SKM-1 treated with dmso at 0.1 percent for 144 hours (cell line): ENCODE measurements at regions not wholly inside any gene's neighbourhood (a gene's known extent, or its start where the extent isn't known, plus 50 kb on each side); places are given as distances from the start of the nearest gene placed in this dataset.

ENCODE experiments used
- DNase-seq: peaks from one replicate; lab custom pipeline; 2025; ENCODE audit not compliant: unreplicated experiment; lab: John Stamatoyannopoulos, UW

DNA sequence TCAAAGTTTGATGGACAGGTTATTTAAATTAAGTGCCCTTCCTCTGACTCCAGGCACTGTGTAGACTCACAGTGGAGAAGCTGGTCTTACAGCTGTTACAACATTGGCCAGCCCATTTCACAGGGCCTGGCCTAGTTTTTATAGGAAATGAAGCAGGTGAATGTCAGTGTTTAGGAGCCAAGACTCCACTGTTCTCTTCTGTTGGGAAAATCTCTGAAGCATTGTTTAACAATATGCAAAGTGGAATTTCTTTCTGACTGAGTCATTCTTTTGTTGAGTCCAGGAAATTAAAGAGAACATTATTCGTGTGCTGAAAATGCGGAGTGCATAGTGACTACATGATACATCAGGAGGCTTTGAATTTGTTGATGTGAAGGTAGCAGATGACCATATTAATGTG, 64.7 kb downstream of the ARRDC4 start:
- no peak for DNase-seq

DNA sequence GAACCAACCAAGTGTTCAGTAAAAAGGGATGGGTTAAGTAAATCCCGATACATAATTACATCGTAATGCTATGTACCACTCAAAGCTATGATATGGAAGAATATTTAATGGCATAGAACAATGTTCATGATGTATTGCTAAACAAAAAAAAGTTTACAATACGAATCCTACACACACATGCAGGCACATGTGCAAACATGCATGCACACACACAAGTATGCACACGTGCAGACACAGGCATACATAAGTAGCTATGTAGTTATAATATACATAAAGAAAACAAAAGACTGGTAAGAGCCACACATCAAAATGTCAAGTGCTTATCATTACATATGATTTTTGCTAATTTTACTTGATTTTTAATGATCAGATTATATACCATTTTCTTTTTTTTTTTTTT, 74.2 kb downstream of the ARRDC4 start:
- no peak for DNase-seq

DNA sequence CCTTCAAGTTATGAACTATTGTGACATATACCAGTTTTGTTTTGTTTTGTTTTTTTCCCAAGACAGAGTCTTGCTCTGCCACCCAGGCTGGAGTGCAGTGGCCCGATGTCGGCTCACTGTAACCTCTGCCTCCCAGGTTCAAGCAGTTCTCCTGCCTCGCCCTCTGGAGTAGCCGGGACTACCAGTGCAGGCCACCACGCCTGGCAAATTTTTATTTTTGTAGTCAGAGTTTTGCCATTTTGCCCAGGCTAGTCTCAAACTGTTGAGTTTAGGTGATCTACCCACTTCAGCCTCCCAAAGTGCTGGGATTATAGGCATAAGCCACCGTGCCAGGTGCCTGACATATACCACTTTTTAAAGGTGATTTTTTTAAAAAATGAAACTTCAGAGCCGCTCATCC, 74.6 kb downstream of the ARRDC4 start:
- no peak for DNase-seq

DNA sequence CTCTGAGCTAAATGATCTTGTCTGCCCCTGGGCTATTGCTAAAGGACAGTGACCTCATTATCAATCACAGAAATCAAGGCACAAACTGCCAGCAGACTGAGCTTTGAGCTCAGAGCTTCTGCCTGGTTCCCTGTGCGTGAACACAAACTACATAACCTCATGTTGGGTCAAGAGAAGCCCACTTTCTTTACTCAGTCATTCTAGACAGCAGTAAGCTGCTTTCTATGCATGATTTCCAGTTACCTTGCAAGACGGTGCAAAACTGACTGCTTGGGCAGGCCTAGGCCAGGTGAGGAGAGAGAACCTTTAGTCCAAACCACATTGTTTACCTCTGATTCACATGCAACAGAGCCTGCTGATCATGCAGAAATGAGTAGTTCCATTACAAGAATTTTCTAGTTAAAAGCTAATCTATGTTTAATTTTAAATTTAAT, 75.1 kb downstream of the ARRDC4 start:
- DNase-seq: no peak

DNA sequence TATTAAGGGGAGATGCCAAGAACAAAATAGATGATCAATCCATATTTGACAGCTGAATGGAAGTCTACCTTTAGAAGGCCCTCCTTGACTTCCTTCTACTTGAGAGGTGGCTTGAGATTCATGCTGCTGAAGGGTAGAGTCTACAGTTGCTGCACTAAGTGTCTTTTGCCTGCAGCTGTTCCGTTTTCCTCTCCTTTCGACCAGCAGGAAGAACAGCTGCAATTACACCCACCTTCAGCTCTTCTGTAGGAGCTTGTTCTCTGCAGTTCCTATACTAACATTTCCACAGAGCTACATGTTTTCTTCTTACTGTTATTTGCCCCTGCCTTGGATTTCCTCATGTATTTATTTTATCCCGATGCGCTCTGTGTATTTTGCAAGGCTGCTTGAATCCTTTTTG, 79.1 kb downstream of the ARRDC4 start:
- no peak for DNase-seq

DNA sequence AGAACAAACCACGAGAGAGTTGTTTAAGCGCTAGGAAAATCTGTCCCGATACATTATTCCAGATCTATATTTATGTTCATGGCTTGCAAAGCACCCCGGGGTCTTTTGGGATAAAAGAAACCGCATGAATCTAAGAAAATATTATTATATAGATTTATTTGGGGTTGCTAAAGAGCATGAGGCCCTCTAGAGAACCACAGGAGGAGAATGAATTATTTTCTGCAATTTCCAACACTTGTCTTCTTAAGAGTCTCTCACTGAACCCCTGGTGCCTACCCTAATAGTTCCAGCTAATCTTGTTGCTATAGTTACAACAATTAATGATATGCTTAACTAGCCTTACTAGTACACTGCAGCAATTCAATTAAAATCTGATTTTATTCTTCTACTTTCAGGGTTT, 79.6 kb downstream of the ARRDC4 start:
- no peak for DNase-seq

DNA sequence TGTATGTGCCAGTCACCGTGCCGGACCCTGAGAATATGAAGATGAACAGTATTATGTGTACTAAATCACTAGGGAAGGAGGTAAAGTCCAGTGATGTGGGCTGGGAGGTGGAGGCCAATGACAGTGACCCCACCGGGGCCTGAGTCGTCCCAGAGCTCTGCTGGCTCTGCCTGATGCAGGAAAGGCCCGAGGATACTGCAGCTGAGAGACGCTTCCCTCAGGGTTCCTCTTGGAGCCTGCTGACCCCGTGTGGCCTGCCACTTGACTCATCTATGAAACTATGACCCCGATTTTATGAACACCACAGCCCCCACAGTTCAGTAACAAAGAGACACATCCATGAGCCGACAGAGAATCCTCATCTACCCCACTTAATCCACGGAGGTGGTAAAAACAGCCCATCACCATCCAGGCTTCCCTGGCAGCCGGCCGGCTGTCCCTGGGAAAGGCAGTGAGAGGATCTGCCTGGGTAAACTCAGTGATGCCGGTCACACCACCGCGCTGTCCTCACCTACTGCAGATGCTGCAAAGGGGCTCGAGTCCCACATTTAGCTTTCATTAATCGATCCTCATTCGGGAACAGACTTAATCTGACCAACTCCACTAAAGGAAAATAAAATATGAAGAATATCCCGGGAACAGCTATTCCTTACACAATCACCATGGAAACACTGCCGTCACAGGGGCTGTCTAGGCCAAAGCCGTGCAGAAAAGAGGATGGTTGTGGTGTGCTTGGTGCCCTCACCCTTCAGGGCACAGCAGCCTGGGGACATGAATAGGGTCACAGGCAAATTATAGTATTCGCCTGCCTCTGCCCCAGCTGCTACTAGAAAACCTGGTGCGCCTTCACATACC, 82.9 kb downstream of the ARRDC4 start:
- no peak for DNase-seq

DNA sequence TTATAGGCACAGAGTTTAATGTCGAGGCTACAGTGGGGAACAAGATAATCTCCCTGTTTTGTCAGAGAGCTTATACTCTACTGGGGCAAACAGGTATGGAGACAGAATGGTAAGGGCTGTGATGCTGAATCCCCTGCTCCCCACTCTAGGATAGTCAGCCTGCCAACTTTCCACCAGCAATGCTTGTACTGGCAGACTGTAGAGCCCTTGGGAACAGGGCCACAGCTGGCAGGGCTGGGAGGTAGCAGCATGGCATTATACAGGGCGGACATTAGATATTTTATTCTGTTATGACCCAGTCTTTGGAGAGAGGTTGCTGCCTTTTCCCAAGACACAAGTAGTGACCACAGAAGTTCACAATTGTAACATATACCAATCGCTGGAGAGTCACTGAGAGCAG, 91.2 kb downstream of the ARRDC4 start:
- DNase-seq: no peak

DNA sequence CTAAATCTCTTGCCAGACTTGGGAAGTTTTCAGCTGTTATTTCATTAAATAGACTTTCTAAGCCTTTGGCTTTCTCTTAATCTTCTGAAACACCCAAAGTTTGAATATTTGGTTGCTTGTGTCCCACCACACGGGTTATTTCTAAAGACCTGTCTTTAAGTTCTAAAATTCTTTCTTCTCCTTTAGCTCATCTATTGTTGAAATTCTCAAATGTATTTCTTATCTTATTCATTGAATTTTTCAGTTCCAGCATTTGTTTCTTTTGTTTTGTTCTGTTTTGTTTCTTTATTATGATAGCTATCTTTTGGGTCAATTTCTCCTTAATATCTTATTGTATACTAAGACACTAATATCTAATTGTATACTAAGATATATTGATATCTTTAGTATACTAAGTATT, 97.0 kb downstream of the ARRDC4 start:
- no peak for DNase-seq

DNA sequence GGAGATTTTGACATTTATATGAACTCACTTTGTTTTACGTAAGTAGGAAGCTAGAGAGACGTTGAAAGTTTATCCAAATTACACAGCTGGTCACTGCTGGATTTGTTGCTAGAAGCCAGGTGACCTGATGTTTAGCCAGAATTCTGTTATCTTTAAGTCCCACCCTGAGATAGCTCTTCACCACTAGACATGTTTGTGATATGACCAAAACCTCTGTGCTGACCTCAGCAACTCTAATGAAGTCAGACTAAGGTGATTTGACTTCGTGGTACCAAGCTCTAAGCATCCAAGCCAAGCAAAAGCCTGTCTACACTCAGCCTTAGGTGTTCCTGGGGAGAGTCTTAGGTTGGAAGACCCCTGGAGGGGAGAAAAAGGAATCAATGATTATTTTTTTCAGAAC, 102.4 kb downstream of the ARRDC4 start:
- DNase-seq: no peak

DNA sequence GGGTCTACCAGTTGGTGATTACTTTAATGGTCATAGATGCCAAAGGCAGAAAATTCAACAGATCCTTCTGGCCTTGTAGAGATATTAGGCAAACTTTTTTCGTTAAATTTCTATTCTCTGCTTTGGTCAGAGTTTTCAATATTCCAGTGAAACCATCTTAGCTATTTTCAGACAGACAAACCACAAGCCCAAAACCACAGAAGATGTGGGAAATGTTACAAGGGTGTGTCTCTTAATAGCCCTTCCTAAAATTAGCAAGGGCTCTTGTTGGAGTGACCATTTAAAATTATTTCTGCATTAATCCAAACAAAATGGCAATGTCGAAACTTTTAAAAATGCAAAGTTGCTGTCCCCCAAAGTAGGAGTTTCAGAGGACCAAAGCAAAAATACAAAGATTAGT, 102.8 kb downstream of the ARRDC4 start:
- DNase-seq: no peak

DNA sequence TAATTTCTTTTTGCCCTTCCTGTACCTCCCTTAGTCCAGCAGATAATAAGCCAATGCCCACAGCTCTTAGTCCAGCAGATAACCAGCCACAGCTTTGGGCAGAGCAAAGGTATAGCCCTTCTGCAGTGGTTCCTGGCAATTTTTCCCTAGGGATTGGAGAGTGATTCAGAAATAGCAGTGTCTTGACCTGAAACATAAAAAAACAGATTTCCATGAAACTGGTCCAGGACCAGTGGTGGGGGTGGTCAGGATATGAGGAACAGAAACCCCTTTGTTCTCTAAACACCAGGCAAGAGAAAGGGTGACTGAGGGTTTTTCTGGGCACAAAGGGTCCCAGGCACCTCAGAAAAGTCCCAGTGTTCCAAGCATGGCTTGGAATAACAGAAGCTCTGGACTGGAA, 103.4 kb downstream of the ARRDC4 start:
- DNase-seq: no peak

DNA sequence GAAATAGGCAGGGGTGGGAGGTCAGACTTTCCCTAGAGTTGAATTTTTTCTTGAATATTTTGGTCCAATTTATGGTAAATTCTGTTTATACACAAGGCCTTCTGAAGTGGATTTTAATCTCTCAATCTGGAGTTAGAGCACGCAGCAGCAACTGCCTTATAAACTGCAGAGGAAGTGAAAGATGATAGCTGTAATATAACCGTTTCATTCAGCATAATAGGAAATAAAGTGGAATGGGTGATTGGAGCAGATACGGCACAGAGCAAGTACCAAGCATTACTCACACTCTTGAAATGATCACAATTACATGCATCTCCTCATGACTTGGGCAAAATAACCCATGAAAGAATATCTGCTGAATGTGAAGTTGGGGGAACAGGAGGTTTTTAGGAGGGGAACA, 106.8 kb downstream of the ARRDC4 start:
- DNase-seq: no peak

DNA sequence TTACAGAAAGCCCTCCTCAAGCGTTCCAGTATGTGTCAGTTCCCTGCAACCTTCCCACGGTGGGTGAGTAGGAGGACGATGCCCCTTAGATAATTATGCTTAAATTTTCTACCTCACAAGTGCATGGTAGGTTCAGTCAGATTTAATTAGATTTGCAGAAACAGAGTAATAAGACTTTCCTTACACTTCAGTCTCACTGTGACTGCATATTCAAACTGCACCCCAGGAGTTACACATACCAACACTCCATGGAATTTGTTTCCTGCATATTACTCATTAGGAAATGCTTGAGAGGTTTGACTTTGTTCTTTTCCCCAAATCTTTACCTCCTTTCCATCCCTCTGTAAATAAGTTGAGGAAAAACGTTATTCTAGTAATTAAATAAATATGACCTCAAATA, 108.8 kb downstream of the ARRDC4 start:
- no peak for DNase-seq

DNA sequence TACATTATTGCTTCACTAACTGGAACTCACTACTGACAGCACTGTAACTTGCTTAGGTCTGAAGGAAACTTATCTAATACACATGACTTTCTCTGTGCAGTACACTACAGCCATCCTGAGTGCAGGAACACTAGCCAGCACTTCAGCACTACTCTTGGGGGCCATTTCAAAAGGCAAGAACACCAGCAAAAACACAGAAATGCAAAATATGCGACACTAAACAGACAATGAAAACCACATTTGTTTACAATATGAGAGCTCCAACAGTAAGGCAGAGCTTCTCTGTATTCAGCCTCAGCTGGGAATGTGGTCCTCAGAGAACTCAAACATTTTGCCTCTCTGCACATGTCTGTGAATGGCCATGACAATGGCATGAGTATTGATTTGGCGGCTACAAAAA, 109.6 kb downstream of the ARRDC4 start:
- no peak for DNase-seq

DNA sequence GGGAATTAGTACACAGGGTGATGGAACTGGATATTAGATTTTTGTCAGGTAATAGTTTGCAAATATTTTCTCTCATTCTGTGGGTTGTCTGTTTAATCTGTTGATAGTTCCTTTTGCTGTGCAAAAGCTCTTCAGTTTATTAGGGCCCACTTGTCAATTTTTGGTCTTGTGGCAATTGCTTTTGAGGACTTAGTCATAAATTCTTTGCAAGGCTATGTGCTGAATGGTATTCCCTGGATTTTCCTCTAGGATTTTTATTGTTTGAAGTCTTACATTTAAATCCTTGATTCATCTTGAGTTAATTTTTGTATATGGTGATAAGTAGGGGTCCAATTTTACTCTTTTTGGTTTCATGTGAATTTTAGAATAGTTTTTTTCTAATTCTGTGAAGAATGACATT, 111.3 kb downstream of the ARRDC4 start:
- no peak for DNase-seq

DNA sequence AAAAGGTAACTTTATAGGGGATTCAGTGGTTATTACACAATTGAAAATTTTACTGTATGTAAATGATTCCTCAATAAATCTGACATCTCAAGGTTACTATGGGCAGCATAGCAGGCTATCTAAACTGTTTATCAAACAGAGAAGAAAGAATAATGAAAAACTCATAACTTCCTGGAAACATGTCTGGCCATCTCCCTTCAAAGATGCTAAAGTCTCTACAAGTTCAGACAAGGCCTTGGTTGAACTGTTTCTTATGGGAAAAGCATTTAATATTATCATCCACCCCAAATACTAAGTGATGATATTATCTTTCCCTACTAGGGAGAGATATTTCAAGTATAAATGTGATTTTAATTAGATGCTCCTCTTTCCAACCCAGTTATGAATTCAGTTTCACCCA, 114.9 kb downstream of the ARRDC4 start:
- no peak for DNase-seq

DNA sequence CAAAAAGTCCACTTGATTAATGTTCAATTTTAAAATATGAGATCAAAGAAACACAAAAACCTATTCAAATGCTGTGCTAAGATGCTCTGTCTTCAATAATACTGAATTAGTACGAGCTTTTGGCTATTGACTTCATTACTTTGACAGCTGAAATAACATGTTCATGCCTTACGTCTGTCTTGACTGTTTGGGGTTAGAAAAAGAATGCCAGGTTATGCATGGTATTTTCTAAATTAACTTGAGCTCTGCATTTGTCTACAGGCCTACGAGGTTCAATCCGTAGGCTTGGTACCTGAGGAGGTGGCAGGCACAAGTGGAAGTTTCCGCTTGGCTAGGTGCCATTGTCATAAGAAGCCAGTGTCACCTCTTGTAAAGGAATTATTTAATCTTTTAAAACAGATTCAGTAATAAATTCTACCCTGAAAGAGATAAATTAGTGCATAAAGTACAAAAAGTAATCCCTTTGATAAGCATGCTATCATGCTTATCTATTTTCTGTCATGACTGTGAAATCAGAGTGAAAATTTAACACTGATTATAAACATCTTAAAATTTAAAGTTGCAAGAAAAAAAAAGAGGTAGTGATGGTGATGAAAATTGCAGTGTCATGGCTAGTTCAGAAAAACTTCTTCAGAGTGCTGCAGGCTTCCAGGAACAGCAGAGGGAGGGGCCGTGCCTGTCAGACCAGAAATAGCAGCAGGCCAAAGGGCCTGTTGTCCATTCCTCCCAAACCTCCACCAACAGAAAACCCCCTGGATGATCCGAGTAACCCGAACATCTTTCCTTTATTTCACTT, 115.7 kb downstream of the ARRDC4 start:
- DNase-seq: peak; percentile 65

DNA sequence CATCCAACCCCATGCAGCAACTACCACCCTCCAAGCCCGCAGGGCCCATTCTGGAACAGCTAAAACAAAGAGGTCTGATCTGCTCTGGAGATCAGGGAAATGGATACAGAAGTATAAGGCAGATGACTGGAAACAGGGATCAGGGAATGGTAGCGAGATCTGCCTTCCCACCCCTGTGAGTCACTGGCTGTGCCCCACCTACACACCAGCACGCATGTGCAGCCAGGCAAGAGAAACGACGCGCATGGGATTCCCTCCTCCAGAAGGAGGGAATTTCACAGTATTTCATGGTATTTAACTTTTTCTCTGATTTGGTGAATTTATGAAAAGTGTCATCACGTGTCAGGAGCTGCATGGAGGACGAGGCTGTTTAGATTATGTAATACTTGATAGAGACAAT, 116.7 kb downstream of the ARRDC4 start:
- DNase-seq: no peak

DNA sequence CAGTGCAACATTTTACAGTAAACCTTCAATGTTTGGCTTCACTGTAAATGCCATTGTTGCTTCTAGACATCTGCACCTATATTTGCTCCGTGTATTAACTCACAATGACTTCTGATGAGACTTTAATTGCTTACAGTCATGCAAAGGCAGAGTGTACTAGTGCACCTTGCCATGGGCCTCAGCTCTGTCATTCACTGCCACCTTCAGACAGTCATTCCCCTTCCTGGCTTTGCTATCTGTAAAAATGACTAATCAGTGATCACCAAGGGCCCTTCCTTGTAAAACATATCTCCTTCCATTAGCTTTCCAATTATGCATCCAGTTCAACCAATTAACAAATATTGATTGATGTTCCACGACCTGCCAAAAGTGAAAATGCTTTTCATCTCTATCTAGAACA, 120.3 kb downstream of the ARRDC4 start:
- no peak for DNase-seq

DNA sequence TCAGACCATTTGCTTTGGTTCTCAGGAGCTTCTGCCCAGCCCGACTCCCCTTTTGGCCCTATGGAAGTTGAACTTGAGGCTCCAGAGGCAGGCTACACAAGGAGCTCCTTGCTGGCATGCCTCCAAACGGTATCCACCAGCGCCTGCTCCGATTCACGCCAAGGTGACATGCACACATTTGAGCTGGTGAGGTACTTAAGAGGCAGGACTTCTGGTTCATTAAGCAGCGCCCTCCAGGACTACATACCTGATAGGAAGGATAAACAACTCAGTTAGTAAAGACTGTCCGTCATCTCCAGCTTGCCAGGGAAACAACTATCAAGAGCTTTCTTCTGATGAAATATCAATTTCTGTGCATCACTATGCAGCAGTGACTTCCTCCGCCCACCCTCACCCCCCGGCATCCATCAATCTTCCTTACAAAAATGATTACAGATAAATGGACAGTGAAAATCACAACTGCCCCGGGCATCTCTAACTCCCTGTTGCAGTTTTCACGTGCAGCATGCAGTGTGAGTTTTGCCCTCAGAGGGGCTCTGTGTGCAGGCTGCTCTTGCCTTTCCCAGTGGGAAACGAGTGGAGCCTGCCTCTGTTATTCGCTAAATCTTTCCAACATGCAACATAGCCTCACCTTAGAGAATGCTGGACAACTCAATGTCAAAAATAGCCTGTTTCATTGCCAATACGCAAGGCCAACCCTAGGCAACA, 122.9 kb downstream of the ARRDC4 start:
- DNase-seq: no peak
